ENCODE measurements at regions not wholly inside any gene's neighbourhood (a gene's known extent, or its start where the extent isn't known, plus 50 kb on each side); places are given as distances from the start of the nearest gene placed in this dataset.
"Not testable (repeated sequence)": the region's sequence is repeated elsewhere in the genome, so short reads cannot be mapped to it uniquely, and the experiment has no call there.

- TF ChIP-seq POLR2A, POLR2AphosphoS5 (IDR thresholded peaks at IDR 0.05; ENCODE audit: low read depth, low read length): not testable (repeated sequence)
Observed at GRCh38 chr1:83473986-83474385, 524.9 kb downstream of the TTLL7 start.
